CD14-positive monocyte (primary cell): ENCODE measurements at regions not wholly inside any gene's neighbourhood (a gene's known extent, or its start where the extent isn't known, plus 50 kb on each side); places are given as distances from the start of the nearest gene placed in this dataset. TPM values are rescaled to one million over a fixed set of nuclear protein-coding genes. Genes with fewer than 3 reads are reported as not detected.

ENCODE experiments used
- DNase-seq, 3 donors: peaks; one replicate each; pipeline ENCODE4 v3.0.0-alpha.2; 2011 to 2022
- H2AFZ ChIP-seq: 2 replicates; pipeline ENCODE4 v1.6.0; 2012; ENCODE audit warnings: mild to moderate bottlenecking, low read depth, low read length, inconsistent platforms; ENCODE audit not compliant: insufficient read depth, poor library complexity, severe bottlenecking
- H3K27ac ChIP-seq, 2 donors: 1 replicate in 1 of 2; 2 replicates in 1 of 2; pipeline ENCODE4 v1.5.1; 2012 to 2013; ENCODE audit warnings: low read length in 2 of 2, control low read depth in 1 of 2, inconsistent platforms in 1 of 2, low read depth in 1 of 2, mild to moderate bottlenecking in 1 of 2
- H3K27me3 ChIP-seq, 2 donors: one replicate each; pipeline versions ENCODE4 v1.6.0 to v1.6.1; 2011 to 2013; ENCODE audit warnings: low read length in 2 of 2; ENCODE audit not compliant: control insufficient read depth in 2 of 2, insufficient read depth in 2 of 2
- H3K36me3 ChIP-seq, 2 donors: replicated peaks in 1 of 2; 1 replicate in 1 of 2; 2 replicates in 1 of 2; pipeline versions ENCODE4 v1.5.1 to v1.6.1; 2012 to 2013; ENCODE audit warnings: low read length in 2 of 2, control low read depth in 1 of 2, inconsistent platforms in 1 of 2, mild to moderate bottlenecking in 1 of 2; ENCODE audit not compliant: insufficient read depth in 2 of 2, control insufficient read depth in 1 of 2
- H3K4me1 ChIP-seq, 2 donors: 1 replicate in 1 of 2; 2 replicates in 1 of 2; pipeline versions ENCODE4 v1.5.1 to v1.6.1; 2012 to 2013; ENCODE audit warnings: low read length in 2 of 2, control low read depth in 1 of 2, inconsistent platforms in 1 of 2, mild to moderate bottlenecking in 1 of 2, moderate library complexity in 1 of 2; ENCODE audit not compliant: insufficient read depth in 2 of 2, control insufficient read depth in 1 of 2
- H3K4me2 ChIP-seq: replicated peaks from 2 replicates; pipeline ENCODE3; 2012; ENCODE audit warnings: low read length, moderate library complexity, mild to moderate bottlenecking; ENCODE audit not compliant: poor library complexity, severe bottlenecking; ENCODE audit errors: extremely low read depth
- H3K4me3 ChIP-seq, 3 experiments: fragments of 200-600 bp in 1 of 3; sonication (generic) in 1 of 3; replicated peaks in 1 of 3; 1 replicate in 2 of 3; 2 replicates in 1 of 3; pipeline ENCODE4 v1.5.1; 2011 to 2013; ENCODE audit warnings: low read length in 3 of 3, mild to moderate bottlenecking in 3 of 3, control low read depth in 2 of 3, low read depth in 2 of 3, inconsistent platforms in 1 of 3, moderate library complexity in 1 of 3
- H3K79me2 ChIP-seq: 2 replicates; pipeline ENCODE4 v1.6.0; 2012; ENCODE audit warnings: mild to moderate bottlenecking, control low read depth, inconsistent platforms, low read length, moderate library complexity; ENCODE audit not compliant: insufficient read depth
- H3K9ac ChIP-seq: 2 replicates; pipeline ENCODE4 v1.6.0; 2017; ENCODE audit warnings: low read length, mild to moderate bottlenecking; ENCODE audit not compliant: insufficient read depth, poor library complexity, severe bottlenecking
- H3K9me3 ChIP-seq, 2 donors: replicated peaks in 1 of 2; 1 replicate in 1 of 2; 2 replicates in 1 of 2; pipeline versions ENCODE4 v1.5.1 to v1.6.1; 2012 to 2013; ENCODE audit warnings: low read length in 2 of 2, control low read depth in 1 of 2; ENCODE audit not compliant: control insufficient read depth in 1 of 2, insufficient read depth in 1 of 2
- H4K20me1 ChIP-seq: 2 replicates; pipeline ENCODE4 v1.6.0; 2012; ENCODE audit warnings: mild to moderate bottlenecking, low read length, control low read depth, moderate library complexity; ENCODE audit not compliant: insufficient read depth
- H3K27ac Mint-ChIP-seq, 7 donors: one replicate each; pipeline ENCODE4 v1.8.0; 2020; ENCODE audit warnings: mild to moderate bottlenecking in 7 of 7, mixed read lengths in 7 of 7, moderate library complexity in 6 of 7, inconsistent platforms in 2 of 7
- H3K27me3 Mint-ChIP-seq, 3 donors: one replicate each; pipeline ENCODE4 v1.8.0; 2021 to 2022; ENCODE audit warnings: low read depth in 3 of 3, mild to moderate bottlenecking in 3 of 3, mixed read lengths in 3 of 3, moderate library complexity in 3 of 3, inconsistent platforms in 1 of 3
- H3K36me3 Mint-ChIP-seq, 2 donors: one replicate each; pipeline ENCODE4 v1.8.0; 2020; ENCODE audit warnings: mixed read lengths in 2 of 2, inconsistent platforms in 1 of 2, mild to moderate bottlenecking in 1 of 2
- H3K4me1 Mint-ChIP-seq: one replicate; pipeline ENCODE4 v1.8.0; 2020; ENCODE audit warnings: mild to moderate bottlenecking, mixed read lengths
- H3K4me3 Mint-ChIP-seq, 2 donors: one replicate each; pipeline ENCODE4 v1.8.0; 2020; ENCODE audit warnings: mild to moderate bottlenecking in 2 of 2, mixed read lengths in 2 of 2, moderate library complexity in 1 of 2
- H3K9me3 Mint-ChIP-seq, 7 donors: one replicate each; pipeline ENCODE4 v1.8.0; 2020 to 2022; ENCODE audit warnings: mixed read lengths in 7 of 7, mild to moderate bottlenecking in 6 of 7, moderate library complexity in 6 of 7, inconsistent platforms in 2 of 7
- CTCF ChIP-seq: fragments of 200-600 bp; IDR thresholded peaks from one replicate; pipeline ENCODE4 v1.8.0; 2022; ENCODE audit warnings: antibody characterized with exemption, mild to moderate bottlenecking
- WGBS: methylation state at CpG from one replicate; pipeline ENCODE4 v1.1.5; 2013; ENCODE audit warnings: missing lambda C conversion rate; ENCODE audit not compliant: insufficient coverage; 5-methylcytosine and 5-hydroxymethylcytosine counted together
- intact Hi-C, 2 donors: fragments of 100-400 bp; cut with micrococcal nuclease; formaldehyde crosslinking; loops; one replicate each; pipeline versions ENCODE4 v1.15.0 to v1.15.1; 2023
- small RNA-seq: library from RNA; depleted of rRNA; stranded (forward); fragments of <200 nt; gene quantifications from one replicate; pipeline ENCODE3, GENCODE V24; 2012; ENCODE audit warnings: low read depth; ENCODE audit not compliant: insufficient read length

GRCh38 chrX:35741142-35741541 lies 57.0 kb upstream of the MAGEB16 start:
- Histone ChIP-seq H3K4me1 (no peaks in the 10 kb centered on the region), H3K27me3 (no peaks in the 10 kb centered on the region), H3K79me2 (no peaks in the 10 kb centered on the region), H3K4me2 (no peak overlapping the region), H3K36me3 (no peaks in the 10 kb centered on the region), H3K9me3 (no peaks in the 10 kb centered on the region), H4K20me1 (no peaks in the 10 kb centered on the region), H2AFZ (no peak overlapping the region), H3K4me3 (no peak overlapping the region), H3K9ac (no peak overlapping the region), H3K27ac (no peak overlapping the region)
- H3K36me3 Mint-ChIP-seq, result no peaks in the 10 kb centered on the region
- WGBS, result 100% methylated on average over 1 of the region's 1 CpG
- intact Hi-C loops, result no loop called here
- no peaks in the 10 kb centered on the region for H3K4me1 Mint-ChIP-seq
- peaks cover 0 to 2% (median 0%) of the 10 kb centered on the region in 7 donors for H3K9me3 Mint-ChIP-seq
- H3K4me3 Mint-ChIP-seq, result no peak overlapping the region
- DNase-seq, result no peak
- H3K27ac Mint-ChIP-seq, result no peak overlapping the region
- TF ChIP-seq CTCF, result no peak
- H3K27me3 Mint-ChIP-seq, result peaks cover 2 to 4% (median 3%) of the 10 kb centered on the region in 3 donors

- no peaks in the 10 kb centered on the region for H3K9me3 ChIP-seq
- no peaks in the 10 kb centered on the region for H3K36me3 Mint-ChIP-seq
- no CpG with 5 or more reads among the region's 2 CpGs for WGBS
- H3K27ac Mint-ChIP-seq, result no peak overlapping the region
- no peaks in the 10 kb centered on the region for H3K36me3 ChIP-seq
- no peaks in the 10 kb centered on the region for H3K79me2 ChIP-seq
- H3K4me2 ChIP-seq, result no peak overlapping the region
- H3K27me3 ChIP-seq, result no peaks in the 10 kb centered on the region
- no peak overlapping the region for H3K4me3 Mint-ChIP-seq
- intact Hi-C loops, result no loop called here
- peaks cover 0 to 3% (median under 1%) of the 10 kb centered on the region in 7 donors for H3K9me3 Mint-ChIP-seq
- no peak overlapping the region for H2AFZ ChIP-seq
- H3K4me1 ChIP-seq, result no peaks in the 10 kb centered on the region
- H3K4me1 Mint-ChIP-seq, result no peaks in the 10 kb centered on the region
- H3K27me3 Mint-ChIP-seq, result peaks cover 1 to 3% (median 2%) of the 10 kb centered on the region in 3 donors
- H3K4me3 ChIP-seq, result no peak overlapping the region
- no peak overlapping the region for H3K27ac ChIP-seq
- DNase-seq, result no peak
- TF ChIP-seq CTCF, result no peak
- H4K20me1 ChIP-seq, result no peaks in the 10 kb centered on the region
- H3K9ac ChIP-seq, result no peak overlapping the region
Observed at GRCh38 chrX:35743331-35743730, 54.8 kb upstream of the MAGEB16 start.

Small RNA genes in the stretch of these regions (small RNA-seq; reads per million reads assigned to genes)
- not detected for gene RNU6-1087P
